GM19395 (cell line): ENCODE measurements at regions not wholly inside any gene's neighbourhood (a gene's known extent, or its start where the extent isn't known, plus 50 kb on each side); places are given as distances from the start of the nearest gene placed in this dataset.

ENCODE experiments used
- ATAC-seq: cut with Tn5 transposase; IDR thresholded peaks from one replicate; pipeline ENCODE4 v1.9.1; 2021; ENCODE audit warnings: mild to moderate bottlenecking, moderate library complexity; ENCODE audit not compliant: unreplicated experiment

GRCh38 chr9:91155181-91155580, 206.5 kb downstream of the AUH start:
- no peak for ATAC-seq

GRCh38 chr9:91155746-91156376, 205.9 kb downstream of the AUH start:
- ATAC-seq: no peak

- no peak for ATAC-seq
Observed at GRCh38 chr9:91156451-91157234, 205.1 kb downstream of the AUH start.

- no peak for ATAC-seq
Observed at GRCh38 chr9:91157883-91158282, 203.8 kb downstream of the AUH start.

GRCh38 chr9:91158286-91158685, 203.4 kb downstream of the AUH start:
- no peak for ATAC-seq

GRCh38 chr9:91158946-91159345, 202.8 kb downstream of the AUH start:
- no peak for ATAC-seq

GRCh38 chr9:91159664-91160121, 202.0 kb downstream of the AUH start:
- ATAC-seq: no peak

- ATAC-seq: no peak
Observed at GRCh38 chr9:91160181-91160580, 201.5 kb downstream of the AUH start.

- ATAC-seq: no peak
Observed at GRCh38 chr9:91160599-91161464, 200.9 kb downstream of the AUH start.

- no peak for ATAC-seq
Observed at GRCh38 chr9:91161465-91162300, 200.0 kb downstream of the AUH start.

GRCh38 chr9:91162311-91162710, 199.4 kb downstream of the AUH start:
- ATAC-seq: no peak

- ATAC-seq: peak; percentile 76
Observed at GRCh38 chr9:91162784-91163443, 198.8 kb downstream of the AUH start.

- no peak for ATAC-seq
Observed at GRCh38 chr9:91163444-91163772, 198.3 kb downstream of the AUH start.

- ATAC-seq: no peak
Observed at GRCh38 chr9:91163773-91164471, 197.8 kb downstream of the AUH start.
